IMR-90 (cell line): ENCODE measurements at regions not wholly inside any gene's neighbourhood (a gene's known extent, or its start where the extent isn't known, plus 50 kb on each side); places are given as distances from the start of the nearest gene placed in this dataset.

ENCODE experiments used
- ATAC-seq: fragments of 200-7000 bp; cut with Tn5 transposase; 2 replicates; pipeline ENCODE4 v1.9.1; 2020; ENCODE audit warnings: low read depth, mild to moderate bottlenecking, moderate library complexity
- BruUV-seq: library from RNA; stranded (reverse); fragments of 400-500 nt; replicated peaks from 2 replicates; lab custom pipeline; 2021; lab: Mats Ljungman, UMichigan
- CTCF ChIA-PET: fragments of 300-600 bp; formaldehyde crosslinking; extraction: SDS; loops from one replicate; lab custom pipeline; 2021; ENCODE audit warnings: antibody characterized with exemption; lab: Yijun Ruan, JAX
- POLR2A ChIA-PET: fragments of 300-600 bp; sonication (Branson Sonifier 250); formaldehyde crosslinking; loops from one replicate; lab custom pipeline; 2022; ENCODE audit warnings: antibody characterized with exemption; ENCODE audit not compliant: unreplicated experiment; lab: Charles Lee
- DNase-seq: peaks from one replicate; pipeline ENCODE4 v3.0.0; 2013
- H2AFZ ChIP-seq: replicated peaks from 2 replicates; pipeline ENCODE3; 2013; ENCODE audit warnings: low read length, mild to moderate bottlenecking; ENCODE audit not compliant: poor library complexity
- H2AK5ac ChIP-seq: 2 replicates; pipeline ENCODE4 v1.6.1; 2013; ENCODE audit warnings: low read depth, low read length, inconsistent platforms
- H2AK9ac ChIP-seq: replicated peaks from 2 replicates; pipeline ENCODE3; 2013; ENCODE audit warnings: mild to moderate bottlenecking, low read depth, low read length, moderate library complexity; ENCODE audit not compliant: poor library complexity
- H2BK120ac ChIP-seq: 2 replicates; pipeline ENCODE4 v1.6.1; 2013; ENCODE audit warnings: low read depth, low read length, inconsistent platforms
- H2BK15ac ChIP-seq: 3 replicates; pipeline ENCODE4 v1.6.1; 2013; ENCODE audit warnings: low read depth, low read length, inconsistent platforms
- H2BK20ac ChIP-seq: 2 replicates; pipeline ENCODE4 v1.6.1; 2013; ENCODE audit warnings: low read depth, mild to moderate bottlenecking, inconsistent platforms, low read length, moderate library complexity
- H2BK5ac ChIP-seq: 2 replicates; pipeline ENCODE4 v1.6.1; 2013; ENCODE audit warnings: mild to moderate bottlenecking, low read depth, low read length, inconsistent platforms; ENCODE audit not compliant: poor library complexity, severe bottlenecking
- H3K14ac ChIP-seq: replicated peaks from 2 replicates; pipeline ENCODE4 v1.6.1; 2013; ENCODE audit warnings: low read depth, low read length, inconsistent platforms
- H3K18ac ChIP-seq: 2 replicates; pipeline ENCODE4 v1.6.1; 2013; ENCODE audit warnings: low read depth, low read length, control low read depth
- H3K23ac ChIP-seq: 2 replicates; pipeline ENCODE4 v1.6.1; 2013; ENCODE audit warnings: low read depth, low read length, inconsistent platforms
- H3K27ac ChIP-seq: 2 replicates; pipeline ENCODE4 v1.5.1; 2013; ENCODE audit warnings: mild to moderate bottlenecking, control low read depth, low read length; ENCODE audit not compliant: insufficient read depth
- H3K27me3 ChIP-seq: 2 replicates; pipeline ENCODE4 v1.6.1; 2013; ENCODE audit warnings: low read length; ENCODE audit not compliant: control insufficient read depth, insufficient read depth
- H3K36me3 ChIP-seq: 2 replicates; pipeline ENCODE4 v1.6.1; 2013; ENCODE audit warnings: low read length, mixed read lengths; ENCODE audit not compliant: control insufficient read depth, insufficient read depth
- H3K4ac ChIP-seq: 2 replicates; pipeline ENCODE4 v1.6.1; 2013; ENCODE audit warnings: low read depth, low read length, inconsistent platforms
- H3K4me1 ChIP-seq: 2 replicates; pipeline ENCODE4 v1.6.1; 2013; ENCODE audit warnings: low read length, mixed read lengths; ENCODE audit not compliant: control insufficient read depth, insufficient read depth
- H3K4me2 ChIP-seq: 2 replicates; pipeline ENCODE4 v1.6.1; 2013; ENCODE audit warnings: low read depth, mild to moderate bottlenecking, control low read depth, low read length, moderate library complexity
- H3K4me3 ChIP-seq: 2 replicates; pipeline ENCODE4 v1.5.1; 2013; ENCODE audit warnings: low read depth, mild to moderate bottlenecking, control low read depth, low read length, moderate library complexity; ENCODE audit not compliant: insufficient read depth
- H3K56ac ChIP-seq: 2 replicates; pipeline ENCODE4 v1.6.1; 2013; ENCODE audit warnings: low read length, inconsistent platforms; ENCODE audit not compliant: insufficient read depth; ENCODE audit errors: extremely low read depth
- H3K79me1 ChIP-seq, 2 experiments: 2 replicates each; pipeline ENCODE4 v1.6.1; 2013; ENCODE audit warnings: low read length in 2 of 2, inconsistent platforms in 1 of 2, low read depth in 1 of 2
- H3K9ac ChIP-seq: 2 replicates; pipeline ENCODE4 v1.6.1; 2013; ENCODE audit warnings: low read depth, low read length, control low read depth
- H3K9me1 ChIP-seq: 2 replicates; pipeline ENCODE4 v1.6.1; 2013; ENCODE audit warnings: low read length, inconsistent platforms; ENCODE audit not compliant: insufficient read depth
- H3K9me3 ChIP-seq: 2 replicates; pipeline ENCODE4 v1.6.1; 2013; ENCODE audit warnings: low read length; ENCODE audit not compliant: control insufficient read depth, insufficient read depth
- H4K20me1 ChIP-seq: 2 replicates; pipeline ENCODE4 v1.6.1; 2013; ENCODE audit warnings: low read length, inconsistent platforms; ENCODE audit not compliant: insufficient read depth
- H4K5ac ChIP-seq: 2 replicates; pipeline ENCODE4 v1.6.1; 2013; ENCODE audit warnings: mild to moderate bottlenecking, low read depth, low read length, control low read depth
- H4K8ac ChIP-seq, 2 experiments: 2 replicates each; pipeline ENCODE4 v1.6.1; 2013; ENCODE audit warnings: low read depth in 2 of 2, low read length in 2 of 2, control low read depth in 1 of 2, inconsistent platforms in 1 of 2
- H4K91ac ChIP-seq: 2 replicates; pipeline ENCODE4 v1.6.1; 2013; ENCODE audit warnings: low read depth, low read length, inconsistent platforms; ENCODE audit not compliant: insufficient read depth
- CTCF ChIP-seq: conservative IDR thresholded peaks from 2 replicates; pipeline ENCODE4 v1.5.1; 2012; ENCODE audit warnings: mild to moderate bottlenecking, low read depth, low read length, improper control_type of control experiment
- FOS ChIP-seq: fragments of 150-350 bp; IDR thresholded peaks from 2 replicates; pipeline ENCODE4 v1.6.1; 2016; ENCODE audit warnings: low read depth, low read length
- MAFK ChIP-seq: IDR thresholded peaks from 2 replicates; pipeline ENCODE4 v1.6.1; 2012; ENCODE audit warnings: low read depth, low read length, improper control_type of control experiment
- MXI1 ChIP-seq: IDR thresholded peaks from 2 replicates; pipeline ENCODE4 v1.6.1; 2012; ENCODE audit warnings: low read depth, mild to moderate bottlenecking, low read length, moderate library complexity, borderline replicate concordance
- SMC3 ChIP-seq: fragments of 150-350 bp; IDR thresholded peaks from 2 replicates; pipeline ENCODE4 v1.6.1; 2016; ENCODE audit warnings: low read depth, mild to moderate bottlenecking, antibody characterized with exemption, low read length, moderate library complexity
- USF2 ChIP-seq: fragments of 150-350 bp; IDR thresholded peaks from 2 replicates; pipeline ENCODE4 v1.6.1; 2017; ENCODE audit warnings: mild to moderate bottlenecking, antibody characterized with exemption, low read length, low read depth
- WGBS, 2 experiments: methylation state at CpG; one replicate each; pipeline versions ENCODE4 v1.1.5 to v1.1.7; 2013; ENCODE audit warnings: missing lambda C conversion rate in 2 of 2; ENCODE audit not compliant: insufficient read length in 1 of 2; ENCODE audit errors: extremely low coverage in 2 of 2; 5-methylcytosine and 5-hydroxymethylcytosine counted together
- dilution Hi-C: fragments of 300-500 bp; cut with HindIII; formaldehyde crosslinking; loops from one replicate; pipeline ENCODE4 v1.14.3; 2018; ENCODE audit warnings: low sequenced_read_pairs; ENCODE audit not compliant: unreplicated experiment
- in situ Hi-C: fragments of 300-500 bp; cut with MboI; formaldehyde crosslinking; loops from 3 replicates; pipeline ENCODE4 v1.14.3; 2019; ENCODE audit warnings: low sequenced_read_pairs, inconsistent platforms, mixed read lengths
- intact Hi-C: fragments of 100-400 bp; cut with micrococcal nuclease; formaldehyde crosslinking; loops from 2 replicates; pipeline ENCODE4 v1.10.0; 2022

- Histone ChIP-seq H3K9me3 (no peaks in the 10 kb centered on the region), H4K5ac (no peak overlapping the region), H3K18ac (no peak overlapping the region), H2BK5ac (no peak overlapping the region), H2BK15ac (no peak overlapping the region), H3K9me1 (no peaks in the 10 kb centered on the region), H4K20me1 (no peaks in the 10 kb centered on the region), H4K91ac (no peak overlapping the region), H3K79me1 (no peaks in the 10 kb centered on the region), H3K4me3 (no peak overlapping the region), H3K23ac (no peak overlapping the region), H3K4me1 (no peaks in the 10 kb centered on the region; the same call in 1 of the 2 replicates), H3K56ac (no peak overlapping the region), H2BK120ac (no peak overlapping the region), H3K36me3 (no peaks in the 10 kb centered on the region), H2AFZ (no peak overlapping the region), H3K27ac (no peak overlapping the region), H3K4ac (no peak overlapping the region), H3K14ac (no peak overlapping the region), H2AK9ac (no peak overlapping the region), H3K27me3 (no peaks in the 10 kb centered on the region), H2BK20ac (no peak overlapping the region), H3K4me2 (no peak overlapping the region), H2AK5ac (no peak overlapping the region), H4K8ac (no peak overlapping the region), H3K9ac (no peak overlapping the region)
- BruUV-seq: no TSS peak
- WGBS, 2 experiments: no CpG with 5 or more reads among the region's 4 CpGs
- dilution Hi-C loops (no loop called here), intact Hi-C loops (no loop called here), in situ Hi-C loops (no loop called here)
- ATAC-seq (no peak), DNase-seq (no peak)
- POLR2A ChIA-PET: no interaction called here
- CTCF ChIA-PET: interaction anchor here (0.6 to 1.0 kb wide), 2 partner anchors 15 to 80 kb away, joined by 3 read pairs; no protein-coding TSS in a partner anchor
- no peak for TF ChIP-seq CTCF
- TF ChIP-seq MAFK: no peak
- no peak for TF ChIP-seq MXI1
- TF ChIP-seq SMC3: no peak
- no peak for TF ChIP-seq USF2
- no peak for TF ChIP-seq FOS
Measured at GRCh38 chr4:151952137-151952536, 191.3 kb upstream of the GATB start.
